Osteoblast (primary cell): ENCODE measurements at regions not wholly inside any gene's neighbourhood (a gene's known extent, or its start where the extent isn't known, plus 50 kb on each side); places are given as distances from the start of the nearest gene placed in this dataset.

ENCODE experiments used
- DNase-seq: peaks from one replicate; pipeline ENCODE4 v3.0.0; 2011; ENCODE audit warnings: low spot score, mixed read lengths; ENCODE audit not compliant: insufficient read length; ENCODE audit errors: missing footprints
- H2AFZ ChIP-seq: 2 replicates; pipeline ENCODE4 v1.6.0; 2011; ENCODE audit warnings: mild to moderate bottlenecking, low read length
- H3K27ac ChIP-seq: 2 replicates; pipeline ENCODE4 v1.5.1; 2011; ENCODE audit warnings: mild to moderate bottlenecking, low read depth, low read length, moderate library complexity
- H3K27me3 ChIP-seq: 2 replicates; pipeline ENCODE4 v1.6.0; 2012; ENCODE audit warnings: mild to moderate bottlenecking, control low read depth, inconsistent platforms, low read length, moderate library complexity; ENCODE audit not compliant: insufficient read depth
- H3K36me3 ChIP-seq: 2 replicates; pipeline ENCODE4 v1.5.1; 2011; ENCODE audit warnings: mild to moderate bottlenecking, low read length, control low read depth, moderate library complexity; ENCODE audit not compliant: insufficient read depth
- H3K4me1 ChIP-seq: 2 replicates; pipeline ENCODE4 v1.5.1; 2011; ENCODE audit warnings: mild to moderate bottlenecking, low read length, control low read depth, moderate library complexity; ENCODE audit not compliant: insufficient read depth
- H3K4me2 ChIP-seq: 2 replicates; pipeline ENCODE4 v1.6.0; 2011; ENCODE audit warnings: mild to moderate bottlenecking, low read length; ENCODE audit not compliant: insufficient read depth
- H3K4me3 ChIP-seq: fragments of 200-600 bp; sonication (generic); 3 replicates; pipeline ENCODE4 v1.5.1; 2012; ENCODE audit warnings: mild to moderate bottlenecking, low read length, inconsistent platforms; ENCODE audit not compliant: insufficient read depth
- H3K79me2 ChIP-seq: 2 replicates; pipeline ENCODE4 v1.6.0; 2012; ENCODE audit warnings: mild to moderate bottlenecking, low read length, control low read depth, inconsistent platforms; ENCODE audit not compliant: insufficient read depth
- H3K9me3 ChIP-seq: 2 replicates; pipeline ENCODE4 v1.5.1; 2011; ENCODE audit warnings: low read depth, low read length, control low read depth
- H4K20me1 ChIP-seq: 2 replicates; pipeline ENCODE4 v1.6.0; 2012; ENCODE audit warnings: mild to moderate bottlenecking, low read length, control low read depth; ENCODE audit not compliant: insufficient read depth
- CTCF ChIP-seq: IDR thresholded peaks from 2 replicates; pipeline ENCODE4 v1.5.1; 2011; ENCODE audit warnings: mild to moderate bottlenecking, low read depth, low read length, moderate library complexity; ENCODE audit errors: extremely low read depth

GRCh38 chr1:175887521-175887920 lies 144.1 kb upstream of the TNR start:
- DNase-seq = no peak
- no peaks in the 10 kb centered on the region for H3K4me1 ChIP-seq
- peak overlapping the region; percentile 56 for H2AFZ ChIP-seq
- H3K9me3 ChIP-seq = no peaks in the 10 kb centered on the region
- H3K4me2 ChIP-seq = peak overlapping the region; percentile 64
- H3K4me3 ChIP-seq = no peak overlapping the region
- H4K20me1 ChIP-seq = no peaks in the 10 kb centered on the region
- H3K27ac ChIP-seq = no peak overlapping the region
- H3K79me2 ChIP-seq = no peaks in the 10 kb centered on the region
- no peak for TF ChIP-seq CTCF
- no peaks in the 10 kb centered on the region for H3K36me3 ChIP-seq
- H3K27me3 ChIP-seq = no peaks in the 10 kb centered on the region

- H2AFZ ChIP-seq = no peak overlapping the region
Measured at GRCh38 chr1:175885326-175885725, 141.9 kb upstream of the TNR start.

GRCh38 chr1:175884369-175884768 lies 141.0 kb upstream of the TNR start:
- H3K4me3 ChIP-seq = no peak overlapping the region
- H3K4me1 ChIP-seq = no peaks in the 10 kb centered on the region
- H3K27ac ChIP-seq = no peak overlapping the region
- H3K36me3 ChIP-seq = no peaks in the 10 kb centered on the region
- no peaks in the 10 kb centered on the region for H3K27me3 ChIP-seq
- no peak for TF ChIP-seq CTCF
- H2AFZ ChIP-seq = no peak overlapping the region
- no peak overlapping the region for H3K4me2 ChIP-seq
- no peak for DNase-seq
- H4K20me1 ChIP-seq = no peaks in the 10 kb centered on the region
- H3K9me3 ChIP-seq = no peaks in the 10 kb centered on the region
- no peaks in the 10 kb centered on the region for H3K79me2 ChIP-seq

More at GRCh38 chr1:175885326-175885725, 141.9 kb upstream of the TNR start:
- DNase-seq = no peak
- no peaks in the 10 kb centered on the region for H4K20me1 ChIP-seq
- H3K4me2 ChIP-seq = no peak overlapping the region
- no peaks in the 10 kb centered on the region for H3K9me3 ChIP-seq
- H3K79me2 ChIP-seq = no peaks in the 10 kb centered on the region
- no peaks in the 10 kb centered on the region for H3K27me3 ChIP-seq
- no peak overlapping the region for H3K4me3 ChIP-seq
- TF ChIP-seq CTCF = no peak
- no peak overlapping the region for H3K27ac ChIP-seq
- H3K36me3 ChIP-seq = no peaks in the 10 kb centered on the region
- H3K4me1 ChIP-seq = no peaks in the 10 kb centered on the region

- Histone ChIP-seq H2AFZ (no peak overlapping the region), H3K4me3 (no peak overlapping the region), H3K79me2 (no peaks in the 10 kb centered on the region), H3K27ac (no peak overlapping the region), H3K4me1 (no peaks in the 10 kb centered on the region), H3K4me2 (no peak overlapping the region), H3K9me3 (no peaks in the 10 kb centered on the region), H3K36me3 (no peaks in the 10 kb centered on the region), H4K20me1 (no peaks in the 10 kb centered on the region), H3K27me3 (no peaks in the 10 kb centered on the region)
- no peak for TF ChIP-seq CTCF
- DNase-seq = no peak
Measured at GRCh38 chr1:175882192-175882591, 138.8 kb upstream of the TNR start.
